Bone marrow (tissue), 2 donors: ENCODE measurements at regions not wholly inside any gene's neighbourhood (a gene's known extent, or its start where the extent isn't known, plus 50 kb on each side); places are given as distances from the start of the nearest gene placed in this dataset.
"Not testable (repeated sequence)": the region's sequence is repeated elsewhere in the genome, so short reads cannot be mapped to it uniquely, and the experiment has no call there.

Experiments
- DNase-seq, 2 donors: peaks; one replicate each; lab custom pipeline; 2025; lab: John Stamatoyannopoulos, UW

GRCh38 chr18:8882632-8883408, 177.5 kb downstream of the MTCL1 start:
- no peak for DNase-seq

- DNase-seq: no peak
Observed at GRCh38 chr18:8883409-8883668, 178.0 kb downstream of the MTCL1 start.

GRCh38 chr18:8887877-8888276, 182.5 kb downstream of the MTCL1 start:
- DNase-seq: not testable (repeated sequence)

- no peak for DNase-seq
Observed at GRCh38 chr18:8889489-8889888, 184.1 kb downstream of the MTCL1 start.

- not testable (repeated sequence) for DNase-seq
Observed at GRCh38 chr18:8890503-8890902, 185.1 kb downstream of the MTCL1 start.

- no peak for DNase-seq
Observed at GRCh38 chr18:8890957-8891464, 185.7 kb downstream of the MTCL1 start.

GRCh38 chr18:8893221-8893620, 187.9 kb downstream of the MTCL1 start:
- no peak for DNase-seq

- DNase-seq: no peak
Observed at GRCh38 chr18:8893628-8894231, 188.4 kb downstream of the MTCL1 start.

GRCh38 chr18:8894823-8895222, 189.5 kb downstream of the MTCL1 start:
- no peak for DNase-seq

GRCh38 chr18:8895341-8895740, 190.0 kb downstream of the MTCL1 start:
- DNase-seq: no peak

GRCh38 chr18:8895987-8896619, 190.7 kb downstream of the MTCL1 start:
- DNase-seq: no peak

GRCh38 chr18:8899000-8899399, 193.6 kb downstream of the MTCL1 start:
- no peak for DNase-seq

- DNase-seq: no peak
Observed at GRCh38 chr18:8900552-8900951, 195.2 kb downstream of the MTCL1 start.

GRCh38 chr18:8901019-8901418, 195.7 kb downstream of the MTCL1 start:
- no peak for DNase-seq

GRCh38 chr18:8904316-8904715, 198.2 kb upstream of the NDUFV2 start:
- no peak for DNase-seq

GRCh38 chr18:8908792-8909510, 193.5 kb upstream of the NDUFV2 start:
- DNase-seq: no peak

GRCh38 chr18:8910186-8910822, 192.2 kb upstream of the NDUFV2 start:
- DNase-seq: no peak

GRCh38 chr18:8910843-8911242, 191.7 kb upstream of the NDUFV2 start:
- DNase-seq: no peak

GRCh38 chr18:8911408-8912340, 190.8 kb upstream of the NDUFV2 start:
- DNase-seq: no peak

GRCh38 chr18:8912348-8913326, 189.9 kb upstream of the NDUFV2 start:
- no peak for DNase-seq
